Gastrocnemius medialis (tissue), 4 donors: ENCODE measurements at regions not wholly inside any gene's neighbourhood (a gene's known extent, or its start where the extent isn't known, plus 50 kb on each side); places are given as distances from the start of the nearest gene placed in this dataset.
"Not testable (repeated sequence)": the region's sequence is repeated elsewhere in the genome, so short reads cannot be mapped to it uniquely, and the experiment has no call there.

Experiments used
- POLR2A ChIP-seq, 2 donors: fragments of 450-650 bp; IDR thresholded peaks; one replicate each; pipeline ENCODE4 v1.6.1; 2017; ENCODE audit warnings: antibody characterized with exemption in 2 of 2, mild to moderate bottlenecking in 2 of 2, moderate library complexity in 2 of 2
- TF ChIP-seq, protein P1 (sequence below), 5 experiments: fragments of 450-650 bp in 3 of 5; fragments of 200-600 bp in 2 of 5; sonication (generic) in 2 of 5; IDR thresholded peaks in 4 of 5; conservative IDR thresholded peaks in 1 of 5; 1 replicate in 4 of 5; 2 replicates in 1 of 5; pipeline ENCODE4 v1.5.1; 2016 to 2019; ENCODE audit warnings: antibody characterized with exemption in 5 of 5, mild to moderate bottlenecking in 3 of 5, moderate library complexity in 3 of 5

DNA sequence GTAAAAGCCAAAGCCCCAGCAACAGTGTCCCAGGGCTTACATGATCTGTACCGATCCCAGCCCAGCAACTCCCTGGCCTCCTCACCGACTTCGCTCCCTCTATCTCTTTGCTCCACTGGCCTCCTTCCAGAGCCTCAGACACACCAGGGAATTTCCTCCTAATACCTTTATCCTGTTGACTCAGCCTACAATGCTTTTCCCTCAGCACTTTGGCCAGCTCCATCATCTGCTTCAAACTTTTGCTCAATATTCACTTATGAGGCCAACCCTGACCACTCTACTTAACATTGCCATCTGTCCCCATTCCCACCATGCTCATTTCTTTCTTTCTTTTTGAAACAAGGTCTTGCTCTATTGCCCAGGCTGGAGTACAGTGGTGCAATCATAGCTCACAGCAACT, 93.3 kb upstream of the COBL start:
- TF ChIP-seq, protein P1, sequence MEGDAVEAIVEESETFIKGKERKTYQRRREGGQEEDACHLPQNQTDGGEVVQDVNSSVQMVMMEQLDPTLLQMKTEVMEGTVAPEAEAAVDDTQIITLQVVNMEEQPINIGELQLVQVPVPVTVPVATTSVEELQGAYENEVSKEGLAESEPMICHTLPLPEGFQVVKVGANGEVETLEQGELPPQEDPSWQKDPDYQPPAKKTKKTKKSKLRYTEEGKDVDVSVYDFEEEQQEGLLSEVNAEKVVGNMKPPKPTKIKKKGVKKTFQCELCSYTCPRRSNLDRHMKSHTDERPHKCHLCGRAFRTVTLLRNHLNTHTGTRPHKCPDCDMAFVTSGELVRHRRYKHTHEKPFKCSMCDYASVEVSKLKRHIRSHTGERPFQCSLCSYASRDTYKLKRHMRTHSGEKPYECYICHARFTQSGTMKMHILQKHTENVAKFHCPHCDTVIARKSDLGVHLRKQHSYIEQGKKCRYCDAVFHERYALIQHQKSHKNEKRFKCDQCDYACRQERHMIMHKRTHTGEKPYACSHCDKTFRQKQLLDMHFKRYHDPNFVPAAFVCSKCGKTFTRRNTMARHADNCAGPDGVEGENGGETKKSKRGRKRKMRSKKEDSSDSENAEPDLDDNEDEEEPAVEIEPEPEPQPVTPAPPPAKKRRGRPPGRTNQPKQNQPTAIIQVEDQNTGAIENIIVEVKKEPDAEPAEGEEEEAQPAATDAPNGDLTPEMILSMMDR (IDR thresholded peaks at IDR 0.05 in 4 of 5, conservative IDR thresholded peaks at IDR 0.05 in 1 of 5) = not testable (repeated sequence)
- TF ChIP-seq POLR2A (IDR thresholded peaks at IDR 0.05) = not testable (repeated sequence)
